Mesendoderm (in vitro differentiated cells): ENCODE measurements at regions not wholly inside any gene's neighbourhood (a gene's known extent, or its start where the extent isn't known, plus 50 kb on each side); places are given as distances from the start of the nearest gene placed in this dataset.

ENCODE experiments used
- DNase-seq: peaks from one replicate; pipeline ENCODE4 v3.0.0; 2013
- H2AK5ac ChIP-seq: 2 replicates; pipeline ENCODE4 v1.6.1; 2013; ENCODE audit warnings: low read length, inconsistent platforms
- H2BK120ac ChIP-seq: 2 replicates; pipeline ENCODE4 v1.6.1; 2013; ENCODE audit warnings: low read depth, mild to moderate bottlenecking, low read length, moderate library complexity, mixed read lengths
- H2BK15ac ChIP-seq: replicated peaks from 2 replicates; pipeline ENCODE4 v1.6.1; 2013; ENCODE audit warnings: low read depth, mild to moderate bottlenecking, moderate library complexity
- H2BK5ac ChIP-seq: 2 replicates; pipeline ENCODE4 v1.6.1; 2013; ENCODE audit warnings: low read length, inconsistent platforms
- H3K18ac ChIP-seq: 2 replicates; pipeline ENCODE4 v1.6.1; 2013; ENCODE audit warnings: mild to moderate bottlenecking, low read length, mixed read lengths
- H3K23ac ChIP-seq: one replicate; pipeline ENCODE4 v1.6.1; 2013; ENCODE audit warnings: low read length
- H3K27ac ChIP-seq: 2 replicates; pipeline ENCODE4 v1.5.1; 2013; ENCODE audit warnings: low read depth, mild to moderate bottlenecking, inconsistent platforms, low read length, moderate library complexity
- H3K27me3 ChIP-seq: 2 replicates; pipeline ENCODE4 v1.6.1; 2013; ENCODE audit warnings: low read length, control low read depth, mild to moderate bottlenecking, inconsistent platforms; ENCODE audit not compliant: insufficient read depth, poor library complexity
- H3K36me3 ChIP-seq: 2 replicates; pipeline ENCODE4 v1.6.1; 2013; ENCODE audit warnings: low read length, inconsistent platforms; ENCODE audit not compliant: control insufficient read depth, insufficient read depth
- H3K4ac ChIP-seq: one replicate; pipeline ENCODE4 v1.6.1; 2013; ENCODE audit warnings: low read depth, mild to moderate bottlenecking, low read length, moderate library complexity
- H3K4me1 ChIP-seq: 2 replicates; pipeline ENCODE4 v1.6.1; 2013; ENCODE audit warnings: low read depth, low read length, inconsistent platforms; ENCODE audit not compliant: control insufficient read depth
- H3K4me2 ChIP-seq: 2 replicates; pipeline ENCODE4 v1.6.1; 2013; ENCODE audit warnings: low read length
- H3K4me3 ChIP-seq: 2 replicates; pipeline ENCODE4 v1.5.1; 2013; ENCODE audit warnings: mild to moderate bottlenecking, low read length
- H3K56ac ChIP-seq: one replicate; pipeline ENCODE4 v1.6.1; 2013; ENCODE audit warnings: low read length
- H3K79me1 ChIP-seq: 2 replicates; pipeline ENCODE4 v1.6.1; 2013; ENCODE audit warnings: low read length, inconsistent platforms
- H3K79me2 ChIP-seq: 2 replicates; pipeline ENCODE4 v1.6.1; 2013; ENCODE audit warnings: mild to moderate bottlenecking, low read length; ENCODE audit not compliant: control insufficient read depth, insufficient read depth
- H3K9ac ChIP-seq: 2 replicates; pipeline ENCODE4 v1.6.1; 2013; ENCODE audit warnings: low read length, inconsistent platforms
- H4K5ac ChIP-seq: one replicate; pipeline ENCODE4 v1.6.1; 2013; ENCODE audit warnings: low read length
- H4K8ac ChIP-seq: one replicate; pipeline ENCODE4 v1.6.1; 2013; ENCODE audit warnings: low read depth, mild to moderate bottlenecking, control low read depth, low read length, moderate library complexity
- WGBS: extraction: QIAGEN DNeasy Blood & Tissue Kit; methylation state at CpG from one replicate; pipeline ENCODE4 v1.1.7; 2013; ENCODE audit warnings: low lambda C conversion rate, missing lambda C conversion rate; ENCODE audit not compliant: insufficient coverage; ENCODE audit errors: extremely low coverage; 5-methylcytosine and 5-hydroxymethylcytosine counted together

DNA sequence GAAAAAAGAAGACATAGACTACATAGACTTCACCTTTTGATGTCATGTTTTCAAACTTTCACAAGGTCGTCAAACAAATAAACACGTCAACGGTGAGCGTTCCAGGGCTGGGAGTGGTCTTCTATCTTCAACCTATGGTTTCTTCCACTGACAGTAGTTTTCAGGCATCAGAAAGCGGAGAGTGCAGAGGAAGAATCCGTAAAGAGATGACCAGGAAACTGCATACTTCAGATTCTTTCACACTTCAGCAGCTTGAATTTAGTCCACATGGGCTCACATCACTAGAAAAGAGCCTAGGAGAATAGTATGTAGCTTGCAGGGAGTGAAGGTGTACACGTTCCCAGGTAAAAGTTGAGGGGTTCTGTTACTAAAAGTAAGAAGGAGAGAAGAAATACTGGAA is 58.5 kb downstream of the NPY1R start:
- H3K18ac ChIP-seq, result no peak overlapping the region
- no peak overlapping the region for H4K8ac ChIP-seq
- no peak overlapping the region for H3K4me3 ChIP-seq
- H2BK5ac ChIP-seq, result no peak overlapping the region
- H3K9ac ChIP-seq, result no peak overlapping the region
- no peak overlapping the region for H3K4me2 ChIP-seq
- WGBS, result no CpG with 5 or more reads among the region's 7 CpGs
- no peaks in the 10 kb centered on the region for H3K79me1 ChIP-seq
- H3K4me1 ChIP-seq, result no peaks in the 10 kb centered on the region
- no peak overlapping the region for H2AK5ac ChIP-seq
- no peak overlapping the region for H3K23ac ChIP-seq
- no peak overlapping the region for H3K27ac ChIP-seq
- H3K4ac ChIP-seq, result no peak overlapping the region
- no peak overlapping the region for H3K56ac ChIP-seq
- no peaks in the 10 kb centered on the region for H3K27me3 ChIP-seq
- H3K36me3 ChIP-seq, result no peaks in the 10 kb centered on the region
- no peak overlapping the region for H2BK15ac ChIP-seq
- H3K79me2 ChIP-seq, result no peaks in the 10 kb centered on the region
- no peak overlapping the region for H2BK120ac ChIP-seq
- no peak overlapping the region for H4K5ac ChIP-seq
- DNase-seq, result peak; percentile 64

GRCh38 chr4:163273203-163273602 is 59.2 kb downstream of the NPY1R start:
- H4K8ac ChIP-seq, result no peak overlapping the region
- H3K4me3 ChIP-seq, result no peak overlapping the region
- no peak for DNase-seq
- H2BK120ac ChIP-seq, result no peak overlapping the region
- H3K27ac ChIP-seq, result no peak overlapping the region
- no peak overlapping the region for H2AK5ac ChIP-seq
- no peak overlapping the region for H3K18ac ChIP-seq
- no peaks in the 10 kb centered on the region for H3K36me3 ChIP-seq
- H3K4me1 ChIP-seq, result no peaks in the 10 kb centered on the region
- no peaks in the 10 kb centered on the region for H3K79me1 ChIP-seq
- H3K23ac ChIP-seq, result no peak overlapping the region
- no peak overlapping the region for H3K4ac ChIP-seq
- no peak overlapping the region for H3K56ac ChIP-seq
- H3K4me2 ChIP-seq, result no peak overlapping the region
- no peak overlapping the region for H3K9ac ChIP-seq
- no peaks in the 10 kb centered on the region for H3K27me3 ChIP-seq
- no CpG with 5 or more reads among the region's 1 CpG for WGBS
- no peak overlapping the region for H4K5ac ChIP-seq
- H2BK15ac ChIP-seq, result no peak overlapping the region
- H3K79me2 ChIP-seq, result no peaks in the 10 kb centered on the region
- H2BK5ac ChIP-seq, result no peak overlapping the region

DNA sequence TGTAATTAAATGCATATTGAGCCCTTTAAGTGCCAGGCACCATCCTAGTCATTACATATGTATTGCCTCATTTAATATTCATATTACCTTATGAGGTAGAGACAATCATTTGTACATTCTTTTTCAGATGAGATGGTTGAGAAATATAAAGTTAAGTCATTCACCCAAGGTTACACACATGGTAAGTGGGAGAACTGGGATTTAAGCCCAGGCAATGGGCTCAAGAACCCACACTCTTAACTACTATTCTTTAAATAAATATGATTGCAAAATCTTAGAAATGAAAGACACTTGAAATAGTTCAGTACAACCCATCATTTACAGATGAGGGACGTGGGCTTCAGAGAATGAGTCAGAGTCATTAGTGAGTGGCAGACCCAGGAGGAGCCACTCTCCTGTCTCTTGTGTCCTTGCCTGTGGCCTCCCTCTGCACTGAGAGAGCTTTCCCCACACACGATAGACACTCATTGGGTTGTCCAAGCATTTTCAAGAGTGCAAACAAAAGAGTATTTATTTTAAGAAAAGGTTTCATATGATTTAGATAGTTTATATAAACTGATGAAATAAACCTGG is 60.8 kb downstream of the NPY1R start:
- H3K4me1 ChIP-seq, result no peaks in the 10 kb centered on the region
- no peak overlapping the region for H4K8ac ChIP-seq
- H3K23ac ChIP-seq, result no peak overlapping the region
- no peak overlapping the region for H2AK5ac ChIP-seq
- H2BK120ac ChIP-seq, result no peak overlapping the region
- H3K9ac ChIP-seq, result no peak overlapping the region
- H3K27ac ChIP-seq, result no peak overlapping the region
- H3K18ac ChIP-seq, result no peak overlapping the region
- no peak overlapping the region for H4K5ac ChIP-seq
- H3K79me2 ChIP-seq, result no peaks in the 10 kb centered on the region
- DNase-seq, result no peak
- no CpG with 5 or more reads among the region's 2 CpGs for WGBS
- no peaks in the 10 kb centered on the region for H3K27me3 ChIP-seq
- no peaks in the 10 kb centered on the region for H3K36me3 ChIP-seq
- H2BK15ac ChIP-seq, result no peak overlapping the region
- H3K56ac ChIP-seq, result no peak overlapping the region
- H3K4me2 ChIP-seq, result no peak overlapping the region
- no peaks in the 10 kb centered on the region for H3K79me1 ChIP-seq
- H2BK5ac ChIP-seq, result no peak overlapping the region
- H3K4me3 ChIP-seq, result no peak overlapping the region
- no peak overlapping the region for H3K4ac ChIP-seq

GRCh38 chr4:163269869-163270268 is 62.5 kb downstream of the NPY1R start:
- Histone ChIP-seq H4K5ac (no peak overlapping the region), H3K4ac (no peak overlapping the region), H3K36me3 (no peaks in the 10 kb centered on the region), H3K27ac (no peak overlapping the region), H3K56ac (no peak overlapping the region), H2AK5ac (no peak overlapping the region), H2BK5ac (no peak overlapping the region), H2BK120ac (no peak overlapping the region), H3K9ac (no peak overlapping the region), H4K8ac (no peak overlapping the region), H3K23ac (no peak overlapping the region), H3K4me3 (no peak overlapping the region), H2BK15ac (no peak overlapping the region), H3K4me2 (no peak overlapping the region), H3K79me1 (no peaks in the 10 kb centered on the region), H3K18ac (no peak overlapping the region), H3K4me1 (no peaks in the 10 kb centered on the region), H3K27me3 (no peaks in the 10 kb centered on the region), H3K79me2 (no peaks in the 10 kb centered on the region)
- no CpG with 5 or more reads among the region's 5 CpGs for WGBS
- DNase-seq, result peak; percentile 18

- H3K4ac ChIP-seq, result no peak overlapping the region
- H3K18ac ChIP-seq, result no peak overlapping the region
- no peak overlapping the region for H3K27ac ChIP-seq
- no peak overlapping the region for H3K23ac ChIP-seq
- no peak overlapping the region for H3K4me3 ChIP-seq
- H3K27me3 ChIP-seq, result no peaks in the 10 kb centered on the region
- no peak for DNase-seq
- H3K79me2 ChIP-seq, result no peaks in the 10 kb centered on the region
- H2BK15ac ChIP-seq, result no peak overlapping the region
- WGBS, result no CpG with 5 or more reads among the region's 2 CpGs
- H3K4me1 ChIP-seq, result no peaks in the 10 kb centered on the region
- no peak overlapping the region for H3K4me2 ChIP-seq
- no peak overlapping the region for H4K5ac ChIP-seq
- no peak overlapping the region for H3K9ac ChIP-seq
- H3K56ac ChIP-seq, result no peak overlapping the region
- H2BK5ac ChIP-seq, result no peak overlapping the region
- no peak overlapping the region for H2BK120ac ChIP-seq
- H3K36me3 ChIP-seq, result no peaks in the 10 kb centered on the region
- no peaks in the 10 kb centered on the region for H3K79me1 ChIP-seq
- H2AK5ac ChIP-seq, result no peak overlapping the region
- no peak overlapping the region for H4K8ac ChIP-seq
These were observed 63.2 kb downstream of the NPY1R start for GRCh38 chr4:163269166-163269565.

GRCh38 chr4:163264934-163265333 is 67.5 kb downstream of the NPY1R start:
- H2BK15ac ChIP-seq, result no peak overlapping the region
- no peak for DNase-seq
- no peak overlapping the region for H3K9ac ChIP-seq

More at GRCh38 chr4:163264934-163265333, 67.5 kb downstream of the NPY1R start:
- H2BK120ac ChIP-seq, result no peak overlapping the region
- H3K4me3 ChIP-seq, result no peak overlapping the region
- no peak overlapping the region for H3K18ac ChIP-seq
- H3K79me2 ChIP-seq, result no peaks in the 10 kb centered on the region
- H3K27ac ChIP-seq, result no peak overlapping the region
- no peaks in the 10 kb centered on the region for H3K36me3 ChIP-seq
- no peak overlapping the region for H2AK5ac ChIP-seq
- H4K5ac ChIP-seq, result no peak overlapping the region
- H3K4me2 ChIP-seq, result no peak overlapping the region
- no peak overlapping the region for H2BK5ac ChIP-seq
- no peak overlapping the region for H4K8ac ChIP-seq
- whole genome bisulfite sequencing, result no CpG with 5 or more reads among the region's 2 CpGs
- H3K56ac ChIP-seq, result no peak overlapping the region
- no peak overlapping the region for H3K4ac ChIP-seq
- no peaks in the 10 kb centered on the region for H3K79me1 ChIP-seq
- H3K4me1 ChIP-seq, result no peaks in the 10 kb centered on the region
- no peaks in the 10 kb centered on the region for H3K27me3 ChIP-seq
- H3K23ac ChIP-seq, result no peak overlapping the region
